HepG2 (cell line): ENCODE measurements at regions not wholly inside any gene's neighbourhood (a gene's known extent, or its start where the extent isn't known, plus 50 kb on each side); places are given as distances from the start of the nearest gene placed in this dataset.

Source experiments
- ATAC-seq: fragments of 200-7000 bp; cut with Tn5 transposase; 3 replicates; pipeline ENCODE4 v1.9.1; 2020; ENCODE audit warnings: mild to moderate bottlenecking, moderate library complexity
- BruUV-seq: library from RNA; stranded (reverse); fragments of 400-500 nt; replicated peaks from 2 replicates; lab custom pipeline; 2021; lab: Mats Ljungman, UMichigan
- CTCF ChIA-PET: fragments of 300-600 bp; formaldehyde crosslinking; extraction: SDS; loops from one replicate; lab custom pipeline; 2021; ENCODE audit warnings: low total read pairs, inconsistent platforms, low intra/inter-chr PET ratio; lab: Yijun Ruan, JAX
- POLR2A ChIA-PET: fragments of 350-600 bp; sonication (Branson Sonifier 250); formaldehyde crosslinking; loops from one replicate; lab custom pipeline; 2020; ENCODE audit warnings: antibody characterized with exemption, inconsistent platforms; lab: Yijun Ruan, JAX
- DNase-seq: peaks from one replicate; pipeline ENCODE4 v3.0.0-alpha.2; 2015; ENCODE audit warnings: low spot score
- FAIRE-seq: peaks from 3 replicates; lab custom pipeline; 2011; peaks lifted over from hg19 to GRCh38; lab: Jason Lieb, UNC
- H2AFZ ChIP-seq: one replicate; pipeline ENCODE4 v1.6.1; 2011; ENCODE audit warnings: low read length, inconsistent platforms
- H3K27ac ChIP-seq: fragments of 300-600 bp; 3 replicates; pipeline ENCODE4 v1.8.0; 2011; ENCODE audit warnings: mixed run types, mild to moderate bottlenecking, mixed read lengths, low read length, inconsistent platforms; ENCODE audit not compliant: insufficient read depth; ENCODE audit errors: extremely low read length
- H3K27me3 ChIP-seq, 2 experiments: fragments of 200-600 bp in 1 of 2; 2 replicates in 1 of 2; 3 replicates in 1 of 2; pipeline versions ENCODE4 v1.6.0 to v1.8.0; 2011; ENCODE audit warnings: low read length in 2 of 2, mild to moderate bottlenecking in 2 of 2, moderate library complexity in 2 of 2, inconsistent platforms in 1 of 2; ENCODE audit not compliant: insufficient read depth in 2 of 2, control insufficient read depth in 1 of 2
- H3K36me3 ChIP-seq, 2 experiments: fragments of 200-600 bp in 1 of 2; replicated peaks in 1 of 2; 2 replicates in 1 of 2; 3 replicates in 1 of 2; pipeline versions ENCODE4 v1.5.1 to v1.8.0; 2011; ENCODE audit warnings: low read length in 2 of 2, inconsistent platforms in 1 of 2; ENCODE audit not compliant: insufficient read depth in 2 of 2, control insufficient read depth in 1 of 2
- H3K4me1 ChIP-seq: 2 replicates; pipeline ENCODE4 v1.5.1; 2012; ENCODE audit warnings: low read length, inconsistent platforms; ENCODE audit not compliant: insufficient read depth
- H3K4me2 ChIP-seq: 2 replicates; pipeline ENCODE4 v1.6.0; 2011; ENCODE audit warnings: low read depth, low read length, inconsistent platforms
- H3K4me3 ChIP-seq, 3 experiments: fragments of 200-600 bp in 1 of 3; sonication (generic), shearing (Covaris generic) in 1 of 3; replicated peaks in 1 of 3; 2 replicates each; pipeline ENCODE4 v1.5.1; 2011 to 2016; ENCODE audit warnings: low read length in 3 of 3, inconsistent platforms in 2 of 3, low read depth in 2 of 3, mild to moderate bottlenecking in 2 of 3, control low read depth in 1 of 3, mixed read lengths in 1 of 3; ENCODE audit not compliant: insufficient read depth in 1 of 3
- H3K79me2 ChIP-seq: one replicate; pipeline ENCODE4 v1.6.1; 2011; ENCODE audit warnings: low read length, inconsistent platforms; ENCODE audit not compliant: insufficient read depth
- H3K9ac ChIP-seq: 2 replicates; pipeline ENCODE4 v1.6.0; 2011; ENCODE audit warnings: mild to moderate bottlenecking, low read depth, low read length, inconsistent platforms; ENCODE audit not compliant: insufficient read depth
- H3K9me3 ChIP-seq: 2 replicates; pipeline ENCODE4 v1.5.1; 2012; ENCODE audit warnings: mild to moderate bottlenecking, low read length
- H4K20me1 ChIP-seq: 2 replicates; pipeline ENCODE4 v1.6.0; 2011; ENCODE audit warnings: inconsistent platforms, mild to moderate bottlenecking, low read length, moderate library complexity; ENCODE audit not compliant: insufficient read depth
- MTF2 ChIP-seq: sonication (generic); formaldehyde crosslinking; IDR thresholded peaks from 2 replicates; pipeline ENCODE4 v1.5.0; 2020; ENCODE audit warnings: missing genetic modification reagents, borderline replicate concordance
- NCOA5 ChIP-seq: sonication (generic); formaldehyde crosslinking; IDR thresholded peaks from 2 replicates; pipeline ENCODE4 v1.4.0; 2020; ENCODE audit warnings: missing genetic modification reagents
- STAG1 ChIP-seq: sonication (generic); formaldehyde crosslinking; IDR thresholded peaks from 2 replicates; pipeline ENCODE4 v1.4.0; 2020; ENCODE audit warnings: missing genetic modification reagents
- WGBS: methylation state at CpG from one replicate; pipeline ENCODE4 v1.1.6; 2017; ENCODE audit warnings: low lambda C conversion rate; 5-methylcytosine and 5-hydroxymethylcytosine counted together
- in situ Hi-C: cut with HindIII; loops from 2 replicates; pipeline ENCODE4 v1.10.0; 2017; ENCODE audit warnings: low pct_unique_long_range_greater_than_20kb; ENCODE audit not compliant: extremely low pct_ligation_motif_present
- intact Hi-C: fragments of 100-400 bp; cut with micrococcal nuclease; formaldehyde crosslinking; loops from one replicate; pipeline ENCODE4 v1.10.0; 2022; ENCODE audit not compliant: unreplicated experiment

DNA sequence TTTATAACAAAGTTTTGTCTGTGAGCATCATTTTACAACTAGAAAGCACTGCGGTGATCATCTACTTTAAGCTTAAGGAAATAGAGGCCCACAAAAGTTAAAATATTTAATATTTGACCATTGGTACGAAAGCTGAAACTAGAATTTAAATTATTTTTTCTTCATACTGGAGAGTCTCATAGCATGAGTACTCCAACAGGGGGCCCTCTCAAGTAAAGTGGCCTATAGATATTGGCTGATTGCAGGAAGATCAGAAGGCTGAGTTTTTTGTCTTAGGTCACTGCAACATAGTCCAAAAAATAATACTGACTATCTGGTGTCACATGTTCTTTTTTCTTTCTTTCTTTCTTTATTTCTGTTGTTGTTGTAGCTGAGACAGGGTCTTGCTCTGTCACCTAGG is 75.3 kb upstream of the ZDHHC17 start:
- ChIA-PET CTCF (no interaction called here), POLR2A (no interaction called here)
- Histone ChIP-seq H3K27me3 (no peaks in the 10 kb centered on the region; a peak in 1 of 5 replicates), H3K4me1 (no peaks in the 10 kb centered on the region), H4K20me1 (no peaks in the 10 kb centered on the region), H3K79me2 (no peaks in the 10 kb centered on the region), H3K9ac (no peak overlapping the region), H3K9me3 (no peaks in the 10 kb centered on the region), H2AFZ (no peak overlapping the region), H3K4me3 (no peak overlapping the region), H3K36me3 (no peaks in the 10 kb centered on the region), H3K27ac (no peak overlapping the region), H3K4me2 (no peak overlapping the region)
- DNase-seq: no peak
- no peak for FAIRE-seq
- BruUV-seq: no TSS peak
- in situ Hi-C loops: no loop called here
- ATAC-seq: peak; percentile 43; the same call in 1 of the 3 replicates
- intact Hi-C loops: loop anchor here (2.0 to 5.0 kb wide), 2 partner anchors 66 to 102 kb away; no protein-coding TSS in a partner anchor
- TF ChIP-seq MTF2 (CRISPR knock-in tag) (no peak), STAG1 (CRISPR knock-in tag) (0 out of 2 replicates have a peak, but pooled peaks have one; percentile 11)
- WGBS: 49% methylated on average over 2 of the region's 2 CpGs

GRCh38 chr12:76690921-76691700 is 72.8 kb upstream of the ZDHHC17 start:
- intact Hi-C loops: no loop called here
- Histone ChIP-seq H3K9me3 (no peaks in the 10 kb centered on the region), H3K4me2 (no peak overlapping the region), H3K27me3 (peaks cover 0 to 2% of the 10 kb centered on the region in 2 experiments; a peak in 1 of 5 replicates), H3K27ac (no peak overlapping the region), H3K4me1 (no peaks in the 10 kb centered on the region), H3K4me3 (no peak overlapping the region), H3K79me2 (no peaks in the 10 kb centered on the region), H4K20me1 (no peaks in the 10 kb centered on the region), H3K36me3 (no peaks in the 10 kb centered on the region), H3K9ac (no peak overlapping the region), H2AFZ (no peak overlapping the region)
- CTCF ChIA-PET: no interaction called here
- ATAC-seq (no peak), DNase-seq (no peak), FAIRE-seq (no peak)
- POLR2A ChIA-PET: no interaction called here
- 36% methylated on average over 6 of the region's 6 CpGs for WGBS
- in situ Hi-C loops: no loop called here
- no peak for TF ChIP-seq NCOA5 (CRISPR knock-in tag)
- BruUV-seq: no TSS peak
